ENCODE measurements at regions not wholly inside any gene's neighbourhood (a gene's known extent, or its start where the extent isn't known, plus 50 kb on each side); places are given as distances from the start of the nearest gene placed in this dataset.

DNA sequence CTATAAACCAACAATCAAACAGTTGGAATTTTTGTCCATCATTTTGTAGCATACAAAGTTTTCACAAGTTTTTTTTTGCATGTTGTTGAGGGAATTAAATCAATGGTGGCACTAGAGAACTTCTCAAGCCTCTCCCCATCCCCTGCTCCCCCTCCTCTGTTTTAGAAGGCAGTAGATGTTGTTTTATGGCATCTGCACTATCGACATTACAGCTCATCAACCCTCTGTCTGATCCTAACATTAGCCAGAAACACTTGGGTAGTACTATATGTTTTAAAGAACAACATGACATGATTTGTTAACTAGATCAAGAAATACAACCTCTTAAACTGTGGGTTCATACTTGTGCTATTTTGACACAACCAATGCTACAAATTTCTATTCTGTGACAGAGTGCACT lies 306.5 kb upstream of the NR5A2 start:
- CTCF ChIA-PET: no interaction called here
- no peaks in the 10 kb centered on the region for H3K36me3 ChIP-seq (ENCODE audit: control insufficient read depth in 2 of 2, insufficient read depth in 1 of 2, low read length in 2 of 2)
- no peaks in the 10 kb centered on the region for H3K4me1 ChIP-seq (ENCODE audit: control insufficient read depth, insufficient read depth, low read length)

DNA sequence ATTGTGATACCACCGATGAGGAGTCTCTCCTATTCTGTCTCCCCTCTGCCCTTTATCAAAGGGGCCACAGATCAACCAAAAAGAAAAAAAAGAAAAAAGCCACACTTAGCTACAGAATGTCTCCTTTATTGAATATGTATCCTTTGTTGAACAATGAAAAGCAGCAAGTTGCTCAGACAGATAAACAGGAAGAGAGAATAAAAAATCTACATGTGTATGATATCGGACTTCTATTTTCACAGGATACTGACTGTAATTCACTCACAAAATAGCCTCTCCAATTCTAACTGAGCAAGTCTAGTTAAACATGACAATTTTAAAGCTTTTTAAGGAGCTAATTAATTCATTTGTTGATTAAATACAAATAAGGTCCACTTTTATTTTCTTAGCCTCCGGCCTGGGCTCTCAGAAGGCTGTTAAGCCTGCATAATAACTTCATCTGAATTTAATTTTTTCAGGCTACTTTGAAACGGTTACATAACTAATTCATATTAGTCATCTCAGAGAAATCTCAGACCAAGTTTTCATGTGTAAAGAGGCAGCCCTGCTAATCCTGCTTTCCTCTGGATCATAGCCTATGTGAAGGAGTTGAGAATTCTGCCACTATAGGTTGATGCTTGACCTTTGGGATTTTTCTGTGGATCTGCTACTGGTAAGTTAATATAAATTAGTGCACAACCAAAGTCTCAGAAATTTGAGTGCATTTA lies 304.1 kb upstream of the NR5A2 start:
- Histone ChIP-seq H3K4me1 (ENCODE audit: control insufficient read depth, insufficient read depth, low read length) (no peaks in the 10 kb centered on the region), H3K27ac (ENCODE audit: extremely low read depth, low read depth, low read length) (no peak overlapping the region), H3K9me3 (ENCODE audit: control insufficient read depth, insufficient read depth, low read depth, low read length) (no peaks in the 10 kb centered on the region), H3K4me3 (ENCODE audit: low read depth, low read length) (no peak overlapping the region), H3K36me3 (ENCODE audit: control insufficient read depth in 2 of 2, insufficient read depth in 1 of 2, low read length in 2 of 2) (no peaks in the 10 kb centered on the region)
- TF ChIP-seq ZNF549 (tag by site-specific recombination; IDR thresholded peaks at IDR 0.05) (no peak), ZNF521 (tag by site-specific recombination; IDR thresholded peaks at IDR 0.05) (no peak), ZXDB (tag by site-specific recombination; IDR thresholded peaks at IDR 0.05) (no peak), ZBTB8A (tag by site-specific recombination; IDR thresholded peaks at IDR 0.05) (no peak)
- TF ChIP-seq, protein P1, sequence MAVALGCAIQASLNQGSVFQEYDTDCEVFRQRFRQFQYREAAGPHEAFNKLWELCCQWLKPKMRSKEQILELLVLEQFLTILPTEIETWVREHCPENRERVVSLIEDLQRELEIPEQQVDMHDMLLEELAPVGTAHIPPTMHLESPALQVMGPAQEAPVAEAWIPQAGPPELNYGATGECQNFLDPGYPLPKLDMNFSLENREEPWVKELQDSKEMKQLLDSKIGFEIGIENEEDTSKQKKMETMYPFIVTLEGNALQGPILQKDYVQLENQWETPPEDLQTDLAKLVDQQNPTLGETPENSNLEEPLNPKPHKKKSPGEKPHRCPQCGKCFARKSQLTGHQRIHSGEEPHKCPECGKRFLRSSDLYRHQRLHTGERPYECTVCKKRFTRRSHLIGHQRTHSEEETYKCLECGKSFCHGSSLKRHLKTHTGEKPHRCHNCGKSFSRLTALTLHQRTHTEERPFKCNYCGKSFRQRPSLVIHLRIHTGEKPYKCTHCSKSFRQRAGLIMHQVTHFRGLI (tag by site-specific recombination; IDR thresholded peaks at IDR 0.05): no peak
- POLR2A ChIA-PET: no interaction called here
- CTCF ChIA-PET: interaction anchor here (0.6 kb wide), 1 partner anchor 405 kb away, joined by 4 read pairs; no protein-coding TSS in a partner anchor

More for the DNA sequence above, 306.5 kb upstream of the NR5A2 start:
- Histone ChIP-seq H3K9me3 (ENCODE audit: control insufficient read depth, insufficient read depth, low read depth, low read length) (no peaks in the 10 kb centered on the region), H3K27ac (ENCODE audit: extremely low read depth, low read depth, low read length) (no peak overlapping the region), H3K4me3 (ENCODE audit: low read depth, low read length) (no peak overlapping the region)
- POLR2A ChIA-PET: no interaction called here
- TF ChIP-seq, protein P2, sequence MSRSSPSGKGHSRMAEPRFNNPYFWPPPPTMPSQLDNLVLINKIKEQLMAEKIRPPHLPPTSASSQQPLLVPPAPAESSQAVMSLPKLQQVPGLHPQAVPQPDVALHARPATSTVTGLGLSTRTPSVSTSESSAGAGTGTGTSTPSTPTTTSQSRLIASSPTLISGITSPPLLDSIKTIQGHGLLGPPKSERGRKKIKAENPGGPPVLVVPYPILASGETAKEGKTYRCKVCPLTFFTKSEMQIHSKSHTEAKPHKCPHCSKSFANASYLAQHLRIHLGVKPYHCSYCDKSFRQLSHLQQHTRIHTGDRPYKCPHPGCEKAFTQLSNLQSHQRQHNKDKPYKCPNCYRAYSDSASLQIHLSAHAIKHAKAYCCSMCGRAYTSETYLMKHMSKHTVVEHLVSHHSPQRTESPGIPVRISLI (tag by site-specific recombination; IDR thresholded peaks at IDR 0.05): no peak
- TF ChIP-seq, protein P3, sequence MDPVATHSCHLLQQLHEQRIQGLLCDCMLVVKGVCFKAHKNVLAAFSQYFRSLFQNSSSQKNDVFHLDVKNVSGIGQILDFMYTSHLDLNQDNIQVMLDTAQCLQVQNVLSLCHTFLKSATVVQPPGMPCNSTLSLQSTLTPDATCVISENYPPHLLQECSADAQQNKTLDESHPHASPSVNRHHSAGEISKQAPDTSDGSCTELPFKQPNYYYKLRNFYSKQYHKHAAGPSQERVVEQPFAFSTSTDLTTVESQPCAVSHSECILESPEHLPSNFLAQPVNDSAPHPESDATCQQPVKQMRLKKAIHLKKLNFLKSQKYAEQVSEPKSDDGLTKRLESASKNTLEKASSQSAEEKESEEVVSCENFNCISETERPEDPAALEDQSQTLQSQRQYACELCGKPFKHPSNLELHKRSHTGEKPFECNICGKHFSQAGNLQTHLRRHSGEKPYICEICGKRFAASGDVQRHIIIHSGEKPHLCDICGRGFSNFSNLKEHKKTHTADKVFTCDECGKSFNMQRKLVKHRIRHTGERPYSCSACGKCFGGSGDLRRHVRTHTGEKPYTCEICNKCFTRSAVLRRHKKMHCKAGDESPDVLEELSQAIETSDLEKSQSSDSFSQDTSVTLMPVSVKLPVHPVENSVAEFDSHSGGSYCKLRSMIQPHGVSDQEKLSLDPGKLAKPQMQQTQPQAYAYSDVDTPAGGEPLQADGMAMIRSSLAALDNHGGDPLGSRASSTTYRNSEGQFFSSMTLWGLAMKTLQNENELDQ (tag by site-specific recombination; IDR thresholded peaks at IDR 0.05; ENCODE audit: low read depth): no peak
- TF ChIP-seq, protein P4, sequence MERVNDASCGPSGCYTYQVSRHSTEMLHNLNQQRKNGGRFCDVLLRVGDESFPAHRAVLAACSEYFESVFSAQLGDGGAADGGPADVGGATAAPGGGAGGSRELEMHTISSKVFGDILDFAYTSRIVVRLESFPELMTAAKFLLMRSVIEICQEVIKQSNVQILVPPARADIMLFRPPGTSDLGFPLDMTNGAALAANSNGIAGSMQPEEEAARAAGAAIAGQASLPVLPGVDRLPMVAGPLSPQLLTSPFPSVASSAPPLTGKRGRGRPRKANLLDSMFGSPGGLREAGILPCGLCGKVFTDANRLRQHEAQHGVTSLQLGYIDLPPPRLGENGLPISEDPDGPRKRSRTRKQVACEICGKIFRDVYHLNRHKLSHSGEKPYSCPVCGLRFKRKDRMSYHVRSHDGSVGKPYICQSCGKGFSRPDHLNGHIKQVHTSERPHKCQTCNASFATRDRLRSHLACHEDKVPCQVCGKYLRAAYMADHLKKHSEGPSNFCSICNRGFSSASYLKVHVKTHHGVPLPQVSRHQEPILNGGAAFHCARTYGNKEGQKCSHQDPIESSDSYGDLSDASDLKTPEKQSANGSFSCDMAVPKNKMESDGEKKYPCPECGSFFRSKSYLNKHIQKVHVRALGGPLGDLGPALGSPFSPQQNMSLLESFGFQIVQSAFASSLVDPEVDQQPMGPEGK (tag by site-specific recombination; IDR thresholded peaks at IDR 0.05): no peak
- TF ChIP-seq ZFP41 (tag by site-specific recombination; IDR thresholded peaks at IDR 0.05; ENCODE audit: borderline replicate concordance) (no peak), ZSCAN30 (tag by site-specific recombination; IDR thresholded peaks at IDR 0.05) (no peak), ZNF645 (tag by site-specific recombination; IDR thresholded peaks at IDR 0.05) (no peak), BCL11B (tag by site-specific recombination; IDR thresholded peaks at IDR 0.05; ENCODE audit: low read depth) (no peak), ZNF473 (tag by site-specific recombination; IDR thresholded peaks at IDR 0.05) (no peak)

Measured in HEK293 (cell line).